Neural cell (in vitro differentiated cells): ENCODE measurements at regions not wholly inside any gene's neighbourhood (a gene's known extent, or its start where the extent isn't known, plus 50 kb on each side); places are given as distances from the start of the nearest gene placed in this dataset.

Experiments
- H2AFZ ChIP-seq: fragments of 200-600, 300-800 bp; sonication (generic), shearing (Covaris generic); 2 replicates; pipeline ENCODE4 v1.6.0; 2014; ENCODE audit warnings: low read depth, mild to moderate bottlenecking, antibody characterized with exemption, low read length, moderate library complexity
- H3F3A ChIP-seq: fragments of 200-600 bp; shearing (Covaris generic); 2 replicates; pipeline ENCODE4 v1.6.1; 2016; ENCODE audit warnings: mild to moderate bottlenecking, moderate library complexity, mixed read lengths, antibody characterized with exemption, low read length; ENCODE audit not compliant: insufficient read depth, poor library complexity, severe bottlenecking
- H3K27ac ChIP-seq: fragments of 200-600, 300-800 bp; sonication (generic), shearing (Covaris generic); 2 replicates; pipeline ENCODE4 v1.5.1; 2014; ENCODE audit warnings: mild to moderate bottlenecking, low read length, moderate library complexity
- H3K27me3 ChIP-seq: fragments of 300-800, 200-600 bp; sonication (generic), shearing (Covaris generic); 2 replicates; pipeline ENCODE4 v1.6.0; 2014; ENCODE audit warnings: mild to moderate bottlenecking, low read depth, low read length, moderate library complexity; ENCODE audit not compliant: insufficient read depth
- H3K36me3 ChIP-seq: fragments of 300-800, 200-600 bp; sonication (generic), shearing (Covaris generic); 2 replicates; pipeline ENCODE4 v1.5.1; 2014; ENCODE audit warnings: mild to moderate bottlenecking, antibody characterized with exemption, low read length, moderate library complexity; ENCODE audit not compliant: insufficient read depth
- H3K4me2 ChIP-seq: fragments of 300-800, 200-600 bp; sonication (generic), shearing (Covaris generic); 2 replicates; pipeline ENCODE4 v1.6.0; 2014; ENCODE audit warnings: mild to moderate bottlenecking, low read length
- H3K4me3 ChIP-seq: fragments of 300-800, 200-600 bp; sonication (generic), shearing (Covaris generic); 2 replicates; pipeline ENCODE4 v1.5.1; 2014; ENCODE audit warnings: mild to moderate bottlenecking, low read length, moderate library complexity
- H3K79me2 ChIP-seq: fragments of 200-600 bp; shearing (Covaris generic); replicated peaks from 2 replicates; pipeline ENCODE4 v1.6.0; 2014; ENCODE audit warnings: mild to moderate bottlenecking, low read length, moderate library complexity; ENCODE audit not compliant: insufficient read depth
- H3K9ac ChIP-seq: fragments of 300-800, 200-600 bp; sonication (generic), shearing (Covaris generic); 2 replicates; pipeline ENCODE4 v1.6.1; 2016; ENCODE audit warnings: mild to moderate bottlenecking, low read length, mixed read lengths
- H3K9me2 ChIP-seq: fragments of 200-600 bp; shearing (Covaris generic); 2 replicates; pipeline ENCODE4 v1.6.1; 2016; ENCODE audit warnings: mild to moderate bottlenecking, low read length, mixed read lengths; ENCODE audit not compliant: insufficient read depth
- H3K9me3 ChIP-seq: fragments of 200-600, 300-800 bp; sonication (generic), shearing (Covaris generic); 2 replicates; pipeline ENCODE4 v1.6.1; 2016; ENCODE audit warnings: mild to moderate bottlenecking, mixed run types, low read length, moderate library complexity, mixed read lengths
- H4K20me1 ChIP-seq: fragments of 200-600 bp; shearing (Covaris generic); 2 replicates; pipeline ENCODE4 v1.6.1; 2016; ENCODE audit warnings: mild to moderate bottlenecking, mixed run types; ENCODE audit not compliant: insufficient read depth
- CTCF ChIP-seq: fragments of 450-650 bp; IDR thresholded peaks from 2 replicates; pipeline ENCODE4 v1.5.1; 2014; ENCODE audit warnings: antibody characterized with exemption, mild to moderate bottlenecking, moderate library complexity; ENCODE audit not compliant: poor library complexity, severe bottlenecking
- EP300 ChIP-seq: fragments of 450-650 bp; conservative IDR thresholded peaks from 2 replicates; pipeline ENCODE4 v1.6.1; 2014; ENCODE audit warnings: antibody characterized with exemption, mild to moderate bottlenecking, moderate library complexity; ENCODE audit not compliant: poor library complexity, severe bottlenecking
- EZH2 ChIP-seq: fragments of 200-600, 300-800 bp; shearing (Covaris generic), sonication (generic); IDR thresholded peaks from 2 replicates; pipeline ENCODE4 v1.6.1; 2014; ENCODE audit warnings: antibody characterized with exemption, low read length, borderline replicate concordance, mild to moderate bottlenecking; ENCODE audit not compliant: insufficient read depth, poor library complexity, severe bottlenecking
- MXI1 ChIP-seq: fragments of 450-650 bp; conservative IDR thresholded peaks from 2 replicates; pipeline ENCODE4 v1.6.1; 2014; ENCODE audit warnings: antibody characterized with exemption, mild to moderate bottlenecking; ENCODE audit not compliant: poor library complexity, severe bottlenecking
- POLR2AphosphoS5 ChIP-seq: IDR thresholded peaks from 2 replicates; pipeline ENCODE4 v1.6.1; 2012
- RAD21 ChIP-seq: fragments of 450-650 bp; conservative IDR thresholded peaks from 2 replicates; pipeline ENCODE4 v1.6.1; 2014; ENCODE audit warnings: antibody characterized with exemption, mild to moderate bottlenecking, moderate library complexity
- REST ChIP-seq: IDR thresholded peaks from 2 replicates; pipeline ENCODE4 v1.6.1; 2012; ENCODE audit warnings: borderline replicate concordance
- SMC3 ChIP-seq: fragments of 450-650 bp; conservative IDR thresholded peaks from 2 replicates; pipeline ENCODE4 v1.6.1; 2014; ENCODE audit warnings: antibody characterized with exemption, mild to moderate bottlenecking, moderate library complexity; ENCODE audit not compliant: poor library complexity
- TAF1 ChIP-seq: IDR thresholded peaks from 2 replicates; pipeline ENCODE4 v1.6.1; 2012; ENCODE audit warnings: low read depth

- no peaks in the 10 kb centered on the region for H3K79me2 ChIP-seq
- H3K27ac ChIP-seq = no peak overlapping the region
- no peaks in the 10 kb centered on the region for H3K9me2 ChIP-seq
- H3K4me2 ChIP-seq = no peak overlapping the region
- no peaks in the 10 kb centered on the region for H3K9me3 ChIP-seq
- H3K4me3 ChIP-seq = no peak overlapping the region
- no peaks in the 10 kb centered on the region for H3K36me3 ChIP-seq
- H2AFZ ChIP-seq = no peak overlapping the region
- no peak overlapping the region for H3K9ac ChIP-seq
- H4K20me1 ChIP-seq = no peaks in the 10 kb centered on the region
- no peaks in the 10 kb centered on the region for H3K27me3 ChIP-seq
- no peaks in the 10 kb centered on the region for H3F3A ChIP-seq
- TF ChIP-seq EP300 = no peak
- no peak for TF ChIP-seq MXI1
- TF ChIP-seq POLR2AphosphoS5 = no peak
- no peak for TF ChIP-seq TAF1
- TF ChIP-seq SMC3 = no peak
- no peak for TF ChIP-seq RAD21
- TF ChIP-seq EZH2 = no peak
- no peak for TF ChIP-seq CTCF
- no peak for TF ChIP-seq REST
Measured at GRCh38 chr14:22336031-22336430, 253.0 kb downstream of the DAD1 start.

GRCh38 chr14:22334627-22335026, 254.4 kb downstream of the DAD1 start:
- H3K4me2 ChIP-seq = no peak overlapping the region
- no peak for TF ChIP-seq REST
- no peak for TF ChIP-seq RAD21
- TF ChIP-seq EZH2 = no peak
- no peak for TF ChIP-seq TAF1
- TF ChIP-seq POLR2AphosphoS5 = no peak
- no peak for TF ChIP-seq SMC3
- no peak for TF ChIP-seq MXI1
- no peak for TF ChIP-seq CTCF
- no peak for TF ChIP-seq EP300
- no peaks in the 10 kb centered on the region for H3K27me3 ChIP-seq
- H3K36me3 ChIP-seq = no peaks in the 10 kb centered on the region
- no peak overlapping the region for H3K9ac ChIP-seq
- H3F3A ChIP-seq = no peaks in the 10 kb centered on the region
- H4K20me1 ChIP-seq = no peaks in the 10 kb centered on the region
- H3K9me3 ChIP-seq = no peaks in the 10 kb centered on the region
- H3K4me3 ChIP-seq = no peak overlapping the region
- no peak overlapping the region for H3K27ac ChIP-seq
- no peak overlapping the region for H2AFZ ChIP-seq
- no peaks in the 10 kb centered on the region for H3K79me2 ChIP-seq
- no peaks in the 10 kb centered on the region for H3K9me2 ChIP-seq
